CD4-positive, alpha-beta T cell treated with Interleukin-4 for 4 hours (primary cell): ENCODE measurements at regions not wholly inside any gene's neighbourhood (a gene's known extent, or its start where the extent isn't known, plus 50 kb on each side); places are given as distances from the start of the nearest gene placed in this dataset.
A peak's percentile ranks its signal among the peaks of the same experiment; 100 is the strongest.
"Not testable (repeated sequence)": the region's sequence is repeated elsewhere in the genome, so short reads cannot be mapped to it uniquely, and the experiment has no call there.

ENCODE experiments used
- DNase-seq: peaks from one replicate; pipeline ENCODE4 v3.0.0-alpha.2; 2020

GRCh38 chr11:13184295-13184794 lies 93.2 kb upstream of the BMAL1 start:
- no peak for DNase-seq

GRCh38 chr11:13188179-13188578 lies 89.4 kb upstream of the BMAL1 start:
- no peak for DNase-seq

GRCh38 chr11:13189561-13190426 lies 87.8 kb upstream of the BMAL1 start:
- no peak for DNase-seq

- DNase-seq, result no peak
These were observed 84.0 kb upstream of the BMAL1 start for GRCh38 chr11:13193613-13194012.

GRCh38 chr11:13197374-13197773 lies 80.2 kb upstream of the BMAL1 start:
- DNase-seq, result not testable (repeated sequence)

GRCh38 chr11:13205486-13205885 lies 72.1 kb upstream of the BMAL1 start:
- no peak for DNase-seq

GRCh38 chr11:13206086-13206640 lies 71.4 kb upstream of the BMAL1 start:
- DNase-seq, result no peak

GRCh38 chr11:13207270-13207664 lies 70.3 kb upstream of the BMAL1 start:
- DNase-seq, result no peak

- DNase-seq, result peak; percentile 62
These were observed 69.7 kb upstream of the BMAL1 start for GRCh38 chr11:13207665-13208594.

GRCh38 chr11:13208921-13209320 lies 68.7 kb upstream of the BMAL1 start:
- DNase-seq, result no peak

- DNase-seq, result no peak
These were observed 68.2 kb upstream of the BMAL1 start for GRCh38 chr11:13209379-13209778.

GRCh38 chr11:13210424-13210823 lies 67.2 kb upstream of the BMAL1 start:
- no peak for DNase-seq

GRCh38 chr11:13214276-13214675 lies 63.3 kb upstream of the BMAL1 start:
- DNase-seq, result no peak

- DNase-seq, result no peak
These were observed 62.4 kb upstream of the BMAL1 start for GRCh38 chr11:13215149-13215548.

- no peak for DNase-seq
These were observed 61.4 kb upstream of the BMAL1 start for GRCh38 chr11:13216019-13216710.

- no peak for DNase-seq
These were observed 60.9 kb upstream of the BMAL1 start for GRCh38 chr11:13216711-13217075.

GRCh38 chr11:13218685-13219084 lies 58.9 kb upstream of the BMAL1 start:
- not testable (repeated sequence) for DNase-seq

- DNase-seq, result no peak
These were observed 57.4 kb upstream of the BMAL1 start for GRCh38 chr11:13220148-13220547.

- no peak for DNase-seq
These were observed 55.9 kb upstream of the BMAL1 start for GRCh38 chr11:13221722-13222121.

GRCh38 chr11:13222285-13222684 lies 55.3 kb upstream of the BMAL1 start:
- no peak for DNase-seq

GRCh38 chr11:13223112-13223511 lies 54.5 kb upstream of the BMAL1 start:
- no peak for DNase-seq

GRCh38 chr11:13224324-13224723 lies 53.3 kb upstream of the BMAL1 start:
- no peak for DNase-seq
